ENCODE measurements at regions not wholly inside any gene's neighbourhood (a gene's known extent, or its start where the extent isn't known, plus 50 kb on each side); places are given as distances from the start of the nearest gene placed in this dataset.

DNA sequence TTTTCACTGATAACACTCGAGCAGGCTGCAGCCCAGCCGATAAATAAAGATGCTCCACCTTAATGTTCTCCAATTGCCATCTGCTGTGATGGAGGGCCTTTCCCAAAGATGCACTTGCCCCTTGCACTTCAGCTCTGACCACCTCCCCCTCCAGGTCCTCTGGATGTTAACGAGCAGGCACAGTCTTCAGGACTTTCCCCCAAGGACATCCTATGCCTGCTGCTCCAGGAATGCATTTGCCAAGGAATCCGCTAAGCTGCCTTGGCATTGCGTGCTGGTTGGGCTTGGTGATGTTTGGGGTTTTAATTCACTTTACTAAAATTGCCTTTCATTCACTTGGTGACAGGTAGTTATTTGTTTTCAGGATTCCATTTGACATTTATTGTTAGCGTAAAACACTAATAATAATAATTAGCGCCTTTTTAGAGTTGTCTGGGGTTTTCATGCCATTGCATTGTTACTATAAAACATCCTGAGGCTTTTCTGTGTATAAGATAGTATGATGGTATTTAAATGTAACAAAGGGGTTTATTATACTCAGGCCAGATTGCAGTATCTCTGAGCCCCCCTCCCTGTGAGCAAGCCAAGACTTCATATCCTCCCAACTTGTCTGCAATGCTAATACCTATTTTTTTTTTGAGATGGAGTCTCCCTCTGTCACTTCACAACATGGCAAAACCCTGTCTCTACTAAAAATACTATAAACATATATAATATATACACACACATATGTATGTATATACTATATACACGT is 66.7 kb upstream of the TSHZ2 start:
- TF ChIP-seq, protein P1, sequence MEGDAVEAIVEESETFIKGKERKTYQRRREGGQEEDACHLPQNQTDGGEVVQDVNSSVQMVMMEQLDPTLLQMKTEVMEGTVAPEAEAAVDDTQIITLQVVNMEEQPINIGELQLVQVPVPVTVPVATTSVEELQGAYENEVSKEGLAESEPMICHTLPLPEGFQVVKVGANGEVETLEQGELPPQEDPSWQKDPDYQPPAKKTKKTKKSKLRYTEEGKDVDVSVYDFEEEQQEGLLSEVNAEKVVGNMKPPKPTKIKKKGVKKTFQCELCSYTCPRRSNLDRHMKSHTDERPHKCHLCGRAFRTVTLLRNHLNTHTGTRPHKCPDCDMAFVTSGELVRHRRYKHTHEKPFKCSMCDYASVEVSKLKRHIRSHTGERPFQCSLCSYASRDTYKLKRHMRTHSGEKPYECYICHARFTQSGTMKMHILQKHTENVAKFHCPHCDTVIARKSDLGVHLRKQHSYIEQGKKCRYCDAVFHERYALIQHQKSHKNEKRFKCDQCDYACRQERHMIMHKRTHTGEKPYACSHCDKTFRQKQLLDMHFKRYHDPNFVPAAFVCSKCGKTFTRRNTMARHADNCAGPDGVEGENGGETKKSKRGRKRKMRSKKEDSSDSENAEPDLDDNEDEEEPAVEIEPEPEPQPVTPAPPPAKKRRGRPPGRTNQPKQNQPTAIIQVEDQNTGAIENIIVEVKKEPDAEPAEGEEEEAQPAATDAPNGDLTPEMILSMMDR (IDR thresholded peaks at IDR 0.05), result no peak
- H3K9me3 ChIP-seq, result no peaks in the 10 kb centered on the region
- no peak overlapping the region for H3K4me3 ChIP-seq (ENCODE audit: low read depth in 1 of 2, low read length in 1 of 2)
- no peaks in the 10 kb centered on the region for H3K36me3 ChIP-seq
- no peak overlapping the region for H3K27ac ChIP-seq
- H3K4me1 ChIP-seq (ENCODE audit: control insufficient read depth in 1 of 2, insufficient read depth in 1 of 2, low read depth in 1 of 2, low read length in 1 of 2), result no peaks in the 10 kb centered on the region
- H3K27me3 ChIP-seq, result no peaks in the 10 kb centered on the region

DNA sequence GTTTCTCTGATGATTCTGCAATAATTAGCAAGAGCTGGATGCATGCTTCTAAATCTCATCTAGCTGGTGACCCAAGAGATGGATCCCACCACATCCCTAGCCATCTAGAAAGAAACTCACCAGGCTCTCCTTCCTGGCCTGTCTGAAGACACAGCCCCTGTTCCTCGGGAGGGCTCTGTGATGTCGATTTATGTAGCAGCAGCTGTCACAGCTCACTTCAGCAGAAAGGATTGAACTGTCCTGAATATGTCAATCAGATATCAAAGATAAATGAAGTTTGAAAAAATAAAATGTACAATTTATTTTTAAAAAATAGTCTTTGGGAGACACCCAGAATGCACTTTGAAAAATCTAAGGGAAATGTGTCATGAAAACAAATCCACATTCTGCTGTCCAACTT is 67.3 kb upstream of the TSHZ2 start:
- Histone ChIP-seq H3K4me1 (ENCODE audit: control insufficient read depth in 1 of 2, insufficient read depth in 1 of 2, low read depth in 1 of 2, low read length in 1 of 2) (no peaks in the 10 kb centered on the region), H3K4me3 (ENCODE audit: low read depth in 1 of 2, low read length in 1 of 2) (no peak overlapping the region), H3K27me3 (no peaks in the 10 kb centered on the region), H3K36me3 (no peaks in the 10 kb centered on the region), H3K9me3 (no peaks in the 10 kb centered on the region), H3K27ac (no peak overlapping the region)
- TF ChIP-seq, protein P1 (IDR thresholded peaks at IDR 0.05), result no peak

DNA sequence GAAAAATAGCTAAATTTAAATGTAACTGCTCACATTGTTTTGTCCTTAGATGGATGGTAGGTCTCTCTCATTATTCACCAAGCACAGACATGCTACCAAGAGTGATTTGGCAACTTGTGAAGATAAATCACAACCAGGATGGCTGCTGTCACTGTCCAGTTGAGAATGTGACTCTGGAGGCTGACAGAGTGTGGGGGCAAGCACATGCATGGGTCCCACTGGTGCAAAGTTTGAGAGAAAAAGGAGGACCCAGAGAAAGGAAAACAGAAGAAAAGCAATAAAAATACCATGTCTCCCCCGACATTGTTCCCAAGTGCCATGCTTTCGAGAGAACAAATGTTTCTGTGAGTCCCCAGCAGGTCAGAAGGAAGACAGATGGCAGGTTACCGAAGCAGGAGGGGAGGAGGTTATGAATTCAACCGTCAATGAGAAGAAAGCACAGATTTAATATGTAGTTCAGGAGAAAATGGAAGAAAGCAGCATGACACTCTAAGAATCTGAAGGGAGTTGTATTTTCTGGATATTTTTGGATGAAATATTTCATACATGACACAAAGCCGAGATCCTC is 73.0 kb upstream of the TSHZ2 start:
- Histone ChIP-seq H3K4me3 (ENCODE audit: low read depth in 1 of 2, low read length in 1 of 2) (no peak overlapping the region), H3K36me3 (no peaks in the 10 kb centered on the region), H3K9me3 (no peaks in the 10 kb centered on the region), H3K27ac (no peak overlapping the region), H3K27me3 (no peaks in the 10 kb centered on the region), H3K4me1 (ENCODE audit: control insufficient read depth in 1 of 2, insufficient read depth in 1 of 2, low read depth in 1 of 2, low read length in 1 of 2) (no peaks in the 10 kb centered on the region)
- TF ChIP-seq, protein P1 (IDR thresholded peaks at IDR 0.05), result no peak

DNA sequence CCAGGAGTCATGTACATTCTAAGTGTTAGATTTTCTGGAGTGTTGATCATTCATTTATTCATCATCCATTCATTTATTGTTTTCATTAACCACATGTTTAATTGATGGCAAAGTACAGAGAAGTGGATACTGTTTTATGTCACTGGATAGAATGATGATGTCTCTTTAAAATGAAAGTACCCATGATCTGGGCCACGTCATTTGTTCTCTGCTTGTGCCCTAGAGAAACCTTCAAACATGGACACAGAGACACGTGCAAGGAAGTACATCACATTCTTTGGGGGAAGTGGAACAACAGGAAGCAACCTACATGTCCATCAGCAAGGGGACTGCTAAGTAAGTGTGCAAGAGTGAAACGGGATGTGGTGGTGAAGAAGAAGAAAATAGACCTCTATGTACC is 75.8 kb upstream of the TSHZ2 start:
- no peaks in the 10 kb centered on the region for H3K36me3 ChIP-seq
- H3K9me3 ChIP-seq, result no peaks in the 10 kb centered on the region
- TF ChIP-seq, protein P1 (IDR thresholded peaks at IDR 0.05), result no peak
- H3K4me1 ChIP-seq (ENCODE audit: control insufficient read depth in 1 of 2, insufficient read depth in 1 of 2, low read depth in 1 of 2, low read length in 1 of 2), result no peaks in the 10 kb centered on the region
- H3K4me3 ChIP-seq (ENCODE audit: low read depth in 1 of 2, low read length in 1 of 2), result no peak overlapping the region
- H3K27ac ChIP-seq, result no peak overlapping the region
- H3K27me3 ChIP-seq, result no peaks in the 10 kb centered on the region

DNA sequence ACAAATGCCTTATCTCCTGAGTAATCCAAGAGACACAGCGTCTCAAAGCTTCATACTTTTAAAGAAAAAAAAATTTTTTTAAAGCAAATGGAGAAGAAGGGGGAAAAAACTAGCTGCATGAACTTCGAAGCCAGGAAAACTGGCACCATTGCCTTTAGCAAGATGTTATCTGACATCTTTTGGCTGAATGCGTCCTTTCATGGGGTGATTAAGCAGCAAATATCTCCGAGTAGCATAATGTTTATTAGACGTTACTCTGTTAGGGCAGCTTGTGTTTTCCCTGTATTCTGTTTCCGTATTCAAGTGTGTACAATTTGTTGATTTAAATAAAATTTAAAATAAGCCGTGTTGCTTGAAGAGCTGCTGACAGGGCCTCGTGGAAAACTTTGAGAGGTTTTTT is 76.5 kb upstream of the TSHZ2 start:
- H3K27me3 ChIP-seq, result no peaks in the 10 kb centered on the region
- H3K4me3 ChIP-seq (ENCODE audit: low read depth in 1 of 2, low read length in 1 of 2), result no peak overlapping the region
- TF ChIP-seq, protein P1 (IDR thresholded peaks at IDR 0.05), result no peak
- H3K36me3 ChIP-seq, result no peaks in the 10 kb centered on the region
- no peak overlapping the region for H3K27ac ChIP-seq
- H3K4me1 ChIP-seq (ENCODE audit: control insufficient read depth in 1 of 2, insufficient read depth in 1 of 2, low read depth in 1 of 2, low read length in 1 of 2), result no peaks in the 10 kb centered on the region
- H3K9me3 ChIP-seq, result no peaks in the 10 kb centered on the region
